ENCODE measurements at regions not wholly inside any gene's neighbourhood (a gene's known extent, or its start where the extent isn't known, plus 50 kb on each side); places are given as distances from the start of the nearest gene placed in this dataset.

GRCh38 chr4:189035091-189035490 is 895.9 kb downstream of the TRIML1 start:
- intact Hi-C loops (cut with DNase I, micrococcal nuclease) = no loop called here
- H3K9me3 Mint-ChIP-seq (ENCODE audit: low read depth) = peaks cover 6% of the 10 kb centered on the region
- DNase-seq = no peak
- ChIA-PET POLR2A (no interaction called here), CTCF (no interaction called here)
- no peak overlapping the region for H3K4me3 Mint-ChIP-seq
- no peak for ATAC-seq
- no peaks in the 10 kb centered on the region for H3K27me3 Mint-ChIP-seq
- H3K4me1 Mint-ChIP-seq = no peaks in the 10 kb centered on the region
- H3K27ac Mint-ChIP-seq = no peak overlapping the region
- H3K36me3 Mint-ChIP-seq (ENCODE audit: low read depth) = no peaks in the 10 kb centered on the region

GRCh38 chr4:189035654-189036053 is 896.4 kb downstream of the TRIML1 start:
- intact Hi-C loops (cut with DNase I, micrococcal nuclease) = no loop called here
- Mint-ChIP-seq H3K36me3 (ENCODE audit: low read depth) (no peaks in the 10 kb centered on the region), H3K27me3 (no peaks in the 10 kb centered on the region), H3K9me3 (ENCODE audit: low read depth) (peaks cover 7% of the 10 kb centered on the region), H3K4me1 (no peaks in the 10 kb centered on the region), H3K27ac (no peak overlapping the region), H3K4me3 (no peak overlapping the region)
- ChIA-PET CTCF (no interaction called here), POLR2A (no interaction called here)
- no peak for DNase-seq
- no peak for ATAC-seq

GRCh38 chr4:189036906-189037305 is 897.7 kb downstream of the TRIML1 start:
- Mint-ChIP-seq H3K36me3 (ENCODE audit: low read depth) (no peaks in the 10 kb centered on the region), H3K9me3 (ENCODE audit: low read depth) (peaks cover 7% of the 10 kb centered on the region), H3K4me3 (no peak overlapping the region), H3K27ac (no peak overlapping the region), H3K4me1 (no peaks in the 10 kb centered on the region), H3K27me3 (no peaks in the 10 kb centered on the region)
- ChIA-PET CTCF (no interaction called here), POLR2A (no interaction called here)
- DNase-seq (no peak), ATAC-seq (no peak)
- intact Hi-C loops (cut with DNase I, micrococcal nuclease) = no loop called here

GRCh38 chr4:189046642-189047041 is 894.0 kb upstream of the FRG1 start:
- intact Hi-C loops (cut with DNase I, micrococcal nuclease) = no loop called here
- ATAC-seq = no peak
- ChIA-PET POLR2A (no interaction called here), CTCF (no interaction called here)
- Mint-ChIP-seq H3K36me3 (ENCODE audit: low read depth) (no peaks in the 10 kb centered on the region), H3K4me1 (no peaks in the 10 kb centered on the region), H3K27ac (no peak overlapping the region), H3K27me3 (no peaks in the 10 kb centered on the region), H3K4me3 (no peak overlapping the region), H3K9me3 (ENCODE audit: low read depth) (peaks cover 2% of the 10 kb centered on the region)
- DNase-seq = no peak

GRCh38 chr4:189048119-189048518 is 892.6 kb upstream of the FRG1 start:
- Mint-ChIP-seq H3K27ac (no peak overlapping the region), H3K9me3 (ENCODE audit: low read depth) (no peaks in the 10 kb centered on the region), H3K4me1 (no peaks in the 10 kb centered on the region), H3K27me3 (no peaks in the 10 kb centered on the region), H3K36me3 (ENCODE audit: low read depth) (no peaks in the 10 kb centered on the region), H3K4me3 (no peak overlapping the region)
- DNase-seq (no peak), ATAC-seq (no peak)
- ChIA-PET POLR2A (no interaction called here), CTCF (no interaction called here)
- intact Hi-C loops (cut with DNase I, micrococcal nuclease) = no loop called here

- intact Hi-C loops (cut with DNase I, micrococcal nuclease) = no loop called here
- POLR2A ChIA-PET = no interaction called here
- ATAC-seq (no peak), DNase-seq (no peak)
- H3K27ac Mint-ChIP-seq = no peak overlapping the region
- no peaks in the 10 kb centered on the region for H3K4me1 Mint-ChIP-seq
- no peaks in the 10 kb centered on the region for H3K36me3 Mint-ChIP-seq (ENCODE audit: low read depth)
- H3K4me3 Mint-ChIP-seq = no peak overlapping the region
- no peaks in the 10 kb centered on the region for H3K27me3 Mint-ChIP-seq
- H3K9me3 Mint-ChIP-seq (ENCODE audit: low read depth) = no peaks in the 10 kb centered on the region
- CTCF ChIA-PET = interaction anchor here (0.6 to 1.3 kb wide), 2 partner anchors 8 to 61 kb away, joined by 3 to 7 read pairs; no protein-coding TSS in a partner anchor
These were observed 891.0 kb upstream of the FRG1 start for GRCh38 chr4:189049682-189050081.

GRCh38 chr4:189050643-189051042 is 890.0 kb upstream of the FRG1 start:
- DNase-seq (no peak), ATAC-seq (no peak)
- Mint-ChIP-seq H3K4me3 (no peak overlapping the region), H3K9me3 (ENCODE audit: low read depth) (no peaks in the 10 kb centered on the region), H3K4me1 (no peaks in the 10 kb centered on the region), H3K27ac (no peak overlapping the region), H3K27me3 (no peaks in the 10 kb centered on the region), H3K36me3 (ENCODE audit: low read depth) (no peaks in the 10 kb centered on the region)
- CTCF ChIA-PET = no interaction called here
- POLR2A ChIA-PET = no interaction called here
- intact Hi-C loops (cut with DNase I, micrococcal nuclease) = no loop called here

- POLR2A ChIA-PET = no interaction called here
- ATAC-seq (no peak), DNase-seq (no peak)
- Mint-ChIP-seq H3K27ac (no peak overlapping the region), H3K36me3 (ENCODE audit: low read depth) (no peaks in the 10 kb centered on the region), H3K4me1 (no peaks in the 10 kb centered on the region), H3K27me3 (no peaks in the 10 kb centered on the region), H3K9me3 (ENCODE audit: low read depth) (no peaks in the 10 kb centered on the region), H3K4me3 (no peak overlapping the region)
- CTCF ChIA-PET = no interaction called here
- intact Hi-C loops (cut with DNase I, micrococcal nuclease) = no loop called here
These were observed 887.1 kb upstream of the FRG1 start for GRCh38 chr4:189053621-189054020.

GRCh38 chr4:189060104-189060503 is 880.6 kb upstream of the FRG1 start:
- DNase-seq (no peak), ATAC-seq (no peak)
- intact Hi-C loops (cut with DNase I, micrococcal nuclease) = no loop called here
- Mint-ChIP-seq H3K4me3 (no peak overlapping the region), H3K27me3 (no peaks in the 10 kb centered on the region), H3K4me1 (no peaks in the 10 kb centered on the region), H3K27ac (no peak overlapping the region), H3K9me3 (ENCODE audit: low read depth) (peaks cover 9% of the 10 kb centered on the region), H3K36me3 (ENCODE audit: low read depth) (no peaks in the 10 kb centered on the region)
- ChIA-PET CTCF (no interaction called here), POLR2A (interaction anchor here (0.6 kb wide), 1 partner anchor 30 kb away, joined by 5 read pairs; no protein-coding TSS in a partner anchor)

- Mint-ChIP-seq H3K27me3 (no peaks in the 10 kb centered on the region), H3K4me1 (no peaks in the 10 kb centered on the region), H3K9me3 (ENCODE audit: low read depth) (peaks cover 9% of the 10 kb centered on the region), H3K36me3 (ENCODE audit: low read depth) (no peaks in the 10 kb centered on the region), H3K4me3 (no peak overlapping the region), H3K27ac (no peak overlapping the region)
- ChIA-PET POLR2A (no interaction called here), CTCF (interaction anchor here (1.1 kb wide), 1 partner anchor 28 kb away, joined by 3 read pairs; no protein-coding TSS in a partner anchor)
- ATAC-seq (no peak), DNase-seq (no peak)
- intact Hi-C loops (cut with DNase I, micrococcal nuclease) = no loop called here
These were observed 878.4 kb upstream of the FRG1 start for GRCh38 chr4:189062047-189062820.

GRCh38 chr4:189069772-189070171 is 870.9 kb upstream of the FRG1 start:
- CTCF ChIA-PET = no interaction called here
- ATAC-seq (no peak), DNase-seq (no peak)
- peaks cover 3% of the 10 kb centered on the region for H3K9me3 Mint-ChIP-seq (ENCODE audit: low read depth)
- H3K36me3 Mint-ChIP-seq (ENCODE audit: low read depth) = no peaks in the 10 kb centered on the region
- POLR2A ChIA-PET = no interaction called here
- intact Hi-C loops (cut with DNase I, micrococcal nuclease) = no loop called here
- no peak overlapping the region for H3K27ac Mint-ChIP-seq
- H3K4me3 Mint-ChIP-seq = no peak overlapping the region
- H3K27me3 Mint-ChIP-seq = no peaks in the 10 kb centered on the region
- no peaks in the 10 kb centered on the region for H3K4me1 Mint-ChIP-seq

GRCh38 chr4:189071241-189071640 is 869.4 kb upstream of the FRG1 start:
- Mint-ChIP-seq H3K4me1 (no peaks in the 10 kb centered on the region), H3K9me3 (ENCODE audit: low read depth) (peaks cover 5% of the 10 kb centered on the region), H3K36me3 (ENCODE audit: low read depth) (no peaks in the 10 kb centered on the region), H3K27ac (no peak overlapping the region), H3K27me3 (no peaks in the 10 kb centered on the region), H3K4me3 (no peak overlapping the region)
- POLR2A ChIA-PET = no interaction called here
- CTCF ChIA-PET = no interaction called here
- intact Hi-C loops (cut with DNase I, micrococcal nuclease) = no loop called here
- ATAC-seq (no peak), DNase-seq (no peak)

GRCh38 chr4:189073739-189074138 is 866.9 kb upstream of the FRG1 start:
- no peak for ATAC-seq
- intact Hi-C loops (cut with DNase I, micrococcal nuclease) = no loop called here
- Mint-ChIP-seq H3K4me1 (no peaks in the 10 kb centered on the region), H3K27ac (no peak overlapping the region), H3K36me3 (ENCODE audit: low read depth) (no peaks in the 10 kb centered on the region), H3K4me3 (no peak overlapping the region), H3K27me3 (no peaks in the 10 kb centered on the region), H3K9me3 (ENCODE audit: low read depth) (peaks cover 5% of the 10 kb centered on the region)
- DNase-seq = no peak
- POLR2A ChIA-PET = no interaction called here
- CTCF ChIA-PET = no interaction called here
